Right lung (tissue), 2 donors: ENCODE measurements at regions not wholly inside any gene's neighbourhood (a gene's known extent, or its start where the extent isn't known, plus 50 kb on each side); places are given as distances from the start of the nearest gene placed in this dataset.

ENCODE experiments used
- DNase-seq, 2 donors: peaks; one replicate each; pipeline ENCODE4 v3.0.0-alpha.2; 2013

DNA sequence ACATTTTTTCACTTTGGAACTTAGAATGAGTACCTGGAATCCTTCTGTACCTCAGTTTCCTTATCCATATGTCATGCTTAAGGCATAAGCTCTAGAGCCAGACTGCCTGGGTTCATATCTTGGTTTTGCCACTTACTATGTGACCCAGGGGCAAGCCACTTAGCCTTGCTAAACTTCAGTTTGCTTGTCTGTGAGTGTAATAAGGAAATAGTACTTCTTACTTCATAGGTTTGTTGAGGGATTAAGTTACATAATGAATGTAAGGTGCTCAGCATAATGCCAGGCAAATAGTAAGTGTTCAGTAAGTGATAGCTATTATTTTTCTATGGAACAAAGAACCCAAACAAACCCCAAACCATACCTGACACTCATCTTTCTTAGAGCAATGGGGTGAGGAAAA is 225.1 kb downstream of the BCAT1 start:
- no peak for DNase-seq

DNA sequence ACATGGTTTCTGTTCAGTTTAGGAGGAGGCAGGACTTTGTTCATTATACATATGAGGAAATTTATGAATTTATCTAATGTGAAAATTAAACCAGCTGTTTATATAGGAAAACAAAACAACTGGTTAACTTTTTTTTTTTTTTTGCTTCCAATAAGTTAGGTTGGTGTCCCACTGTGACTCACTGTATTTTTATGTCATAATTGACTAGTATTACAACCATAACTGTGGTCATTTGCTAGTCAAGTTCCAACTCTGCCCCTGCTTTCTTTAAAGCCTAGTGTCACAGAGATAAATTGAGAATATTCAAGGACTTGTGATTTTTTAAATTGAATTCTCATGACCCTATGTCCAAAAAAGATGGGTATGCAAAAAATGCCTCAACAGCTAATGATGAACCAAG is 227.7 kb downstream of the BCAT1 start:
- DNase-seq, result no peak

DNA sequence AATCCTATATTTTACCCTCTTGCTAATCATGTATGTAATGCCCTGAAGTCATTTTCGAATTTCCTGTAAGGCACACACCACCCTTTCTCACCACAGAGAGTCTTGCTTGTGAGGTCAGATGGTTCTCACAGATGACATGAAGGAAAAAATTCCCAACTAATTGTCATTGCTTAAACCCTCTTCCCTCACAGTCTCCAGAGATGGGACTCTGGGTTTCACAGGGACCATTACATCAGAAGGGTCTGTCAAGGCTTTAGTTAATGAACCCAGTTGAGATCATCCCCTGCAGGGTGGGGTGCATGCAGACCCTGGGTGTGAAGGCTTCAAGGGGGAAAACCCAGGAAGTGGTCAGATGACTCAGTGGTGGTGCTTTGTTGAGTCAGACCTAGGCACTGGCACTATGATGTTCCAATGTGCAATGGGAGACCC is 229.6 kb downstream of the BCAT1 start:
- DNase-seq, result no peak

DNA sequence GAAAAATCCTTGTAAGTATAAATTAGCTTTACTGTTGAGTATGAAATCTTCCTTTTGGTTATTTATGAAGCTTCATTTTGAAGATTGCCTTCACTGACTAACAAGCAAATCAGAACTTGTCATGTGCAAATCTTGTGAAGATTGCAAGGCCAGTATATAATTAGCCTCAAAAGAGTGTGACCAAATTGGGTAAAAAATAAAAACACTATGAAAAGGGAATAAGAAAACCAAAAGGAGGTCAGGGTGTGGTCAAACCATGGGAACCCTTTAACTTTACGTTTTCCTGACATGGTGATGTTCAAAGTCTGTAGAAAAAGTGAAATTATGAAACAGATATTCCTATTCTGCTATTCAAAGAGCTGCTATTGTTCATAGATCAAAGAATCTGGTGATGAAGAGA is 230.3 kb downstream of the BCAT1 start:
- no peak for DNase-seq

DNA sequence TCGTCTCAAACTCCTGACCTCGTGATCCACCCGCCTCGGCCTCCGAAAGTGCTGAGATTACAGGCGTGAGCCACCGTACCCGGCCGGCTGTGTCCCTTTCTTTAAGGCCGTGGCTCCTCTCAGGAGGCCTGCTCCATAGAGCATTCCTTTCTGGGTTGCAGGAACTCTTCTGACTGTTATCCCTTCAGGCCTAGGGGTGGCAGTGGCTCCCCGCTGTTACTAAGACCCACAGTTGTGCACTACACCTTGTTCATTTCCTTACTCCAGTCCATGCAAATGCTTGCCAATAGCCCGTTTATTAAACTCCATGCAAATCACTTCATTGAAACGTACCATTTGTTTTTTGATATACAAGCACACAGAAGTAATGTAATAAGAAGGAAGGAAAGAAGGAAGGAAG is 234.7 kb downstream of the BCAT1 start:
- DNase-seq, result no peak

DNA sequence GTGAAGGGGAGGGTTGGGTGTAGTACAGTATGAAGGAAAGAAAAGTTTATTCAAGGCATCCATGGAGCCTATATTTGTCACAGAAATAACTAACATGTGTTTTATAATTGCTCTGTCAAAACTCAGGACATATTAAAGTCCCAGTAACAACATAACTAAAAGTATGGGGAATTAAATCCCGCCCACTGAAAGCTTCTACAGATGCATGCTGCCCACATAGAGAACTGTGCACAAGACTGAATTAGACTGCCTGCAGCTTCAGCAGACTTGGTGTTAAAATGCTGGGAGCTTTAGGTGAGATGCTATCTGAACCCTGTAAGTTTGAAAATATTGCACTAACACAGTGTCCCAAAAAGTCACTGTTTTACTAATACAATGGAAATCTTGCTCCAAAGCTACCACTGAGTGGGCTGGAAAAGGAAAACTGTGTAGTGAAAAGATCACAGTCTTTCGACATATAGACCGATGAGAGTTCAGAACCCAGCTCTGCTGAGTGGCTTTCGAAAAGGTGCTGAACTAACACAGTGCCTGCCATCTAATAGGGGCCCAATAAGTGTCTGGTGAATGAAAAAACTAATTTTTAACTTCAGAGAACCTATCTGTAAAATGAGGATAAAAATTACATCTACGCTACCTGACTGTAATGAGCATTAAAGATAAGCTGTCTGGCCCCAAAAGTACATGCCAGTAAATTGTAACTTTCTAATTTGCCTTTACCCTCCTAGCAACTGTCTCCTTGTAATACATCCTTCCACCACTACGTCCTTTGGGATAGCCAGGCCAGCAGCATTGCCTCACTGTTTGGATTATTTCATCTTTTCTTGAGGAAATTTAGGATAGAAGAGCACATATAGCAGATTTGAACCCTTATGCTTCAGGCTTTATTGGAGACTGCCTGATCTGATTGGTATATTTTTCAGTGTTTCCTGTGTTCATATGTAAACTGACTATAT is 237.6 kb downstream of the BCAT1 start:
- no peak for DNase-seq

DNA sequence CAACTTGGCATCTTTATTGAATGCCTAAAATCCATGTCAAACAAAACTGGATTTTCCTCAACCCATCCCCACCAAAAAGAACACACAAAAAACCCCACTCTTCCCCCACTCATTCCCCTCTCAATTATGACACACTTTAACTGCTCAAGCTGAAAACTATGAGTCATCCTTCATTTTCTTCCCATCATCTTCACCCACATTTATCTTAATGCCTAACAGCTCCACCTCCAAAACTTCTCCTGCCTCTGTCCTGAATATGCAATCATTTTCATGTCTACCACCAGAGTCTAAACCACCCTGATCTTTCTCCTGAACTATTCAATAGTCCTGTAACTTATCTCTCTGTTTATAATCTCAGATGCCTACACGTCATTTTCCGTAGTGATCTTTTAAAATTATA is 239.7 kb downstream of the BCAT1 start:
- DNase-seq, result no peak

DNA sequence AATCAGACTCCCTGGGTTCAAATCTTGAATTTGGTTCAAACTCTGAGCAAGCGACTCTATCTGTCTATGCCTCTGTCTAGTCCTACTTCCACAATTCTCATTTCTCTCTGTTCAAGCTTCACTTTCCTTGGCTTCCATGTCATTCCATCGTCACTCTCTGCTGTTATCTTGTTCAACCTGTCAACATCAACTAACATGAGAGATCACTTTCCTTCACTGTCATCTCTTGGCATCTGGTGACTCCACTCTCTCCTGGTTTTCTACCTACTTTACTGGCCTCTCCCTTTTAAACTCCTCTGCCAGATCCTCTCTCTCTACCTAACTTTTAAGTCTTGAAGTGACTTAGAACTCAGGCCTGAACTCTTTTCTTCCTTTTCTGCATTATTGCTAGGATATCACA is 240.2 kb downstream of the BCAT1 start:
- no peak for DNase-seq

DNA sequence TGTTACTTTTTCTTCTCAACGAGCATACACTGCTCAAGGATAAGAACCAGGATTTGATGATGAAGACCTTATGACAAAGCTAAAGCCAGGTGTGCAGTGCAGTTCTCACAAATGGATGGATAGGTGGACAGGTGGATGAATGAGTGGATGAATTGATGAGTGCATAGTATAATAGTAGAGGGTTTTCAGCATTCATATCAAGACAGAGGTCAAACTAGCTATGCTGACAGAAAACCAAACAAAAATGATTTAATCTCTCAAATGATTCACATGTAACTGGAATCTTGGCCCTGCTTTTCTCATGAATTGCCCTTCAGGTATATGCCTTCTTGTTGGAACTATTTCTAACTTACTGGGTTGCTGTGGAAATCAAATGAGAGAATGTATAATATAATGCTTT is 240.9 kb downstream of the BCAT1 start:
- DNase-seq, result no peak

DNA sequence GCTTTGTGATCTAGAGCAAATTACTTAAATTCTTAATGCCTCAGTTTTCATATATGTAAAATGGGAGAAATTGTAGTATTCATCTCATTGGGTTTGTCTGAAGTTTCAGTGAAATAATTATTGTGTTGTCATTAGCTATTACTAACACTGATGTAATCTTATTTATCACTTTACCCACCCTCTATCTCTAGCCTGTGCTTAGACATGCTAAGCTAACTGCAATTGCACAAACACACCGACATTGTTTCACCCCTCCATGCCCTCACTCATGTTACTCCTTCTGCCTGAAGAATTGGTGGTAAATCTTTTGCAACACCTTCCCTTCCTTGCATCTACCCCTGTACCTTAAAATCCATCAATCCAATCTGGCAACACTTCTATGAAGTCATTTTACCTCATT is 241.6 kb downstream of the BCAT1 start:
- no peak for DNase-seq

DNA sequence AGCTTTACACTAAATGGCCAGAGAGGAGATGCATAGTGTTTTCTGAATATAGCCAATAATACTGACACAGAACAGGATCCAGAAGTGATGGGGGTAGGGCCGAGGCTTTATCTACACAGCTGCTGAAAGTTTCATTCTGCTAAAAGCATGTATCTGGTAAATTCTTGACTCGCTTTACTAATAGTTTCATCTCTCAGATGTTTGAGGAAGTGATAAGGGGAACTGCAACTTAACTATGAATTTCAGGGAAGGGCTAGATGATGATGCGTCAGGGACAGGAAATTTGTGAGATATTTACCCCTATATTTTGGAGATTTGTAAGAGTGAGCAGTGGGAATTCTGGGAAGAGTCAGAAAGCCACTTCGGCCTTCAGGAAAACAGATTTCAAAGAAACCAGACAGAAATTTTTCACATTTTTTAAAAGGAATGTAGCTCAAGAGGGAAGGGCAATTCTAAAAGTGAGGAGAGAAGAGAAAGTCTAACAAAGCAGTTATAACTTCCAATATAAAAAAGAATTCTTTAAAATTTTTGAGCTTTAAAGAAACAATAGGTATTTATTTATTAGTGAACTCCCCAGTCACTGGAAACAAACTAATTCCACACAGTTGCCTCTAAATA is 243.1 kb downstream of the BCAT1 start:
- no peak for DNase-seq

DNA sequence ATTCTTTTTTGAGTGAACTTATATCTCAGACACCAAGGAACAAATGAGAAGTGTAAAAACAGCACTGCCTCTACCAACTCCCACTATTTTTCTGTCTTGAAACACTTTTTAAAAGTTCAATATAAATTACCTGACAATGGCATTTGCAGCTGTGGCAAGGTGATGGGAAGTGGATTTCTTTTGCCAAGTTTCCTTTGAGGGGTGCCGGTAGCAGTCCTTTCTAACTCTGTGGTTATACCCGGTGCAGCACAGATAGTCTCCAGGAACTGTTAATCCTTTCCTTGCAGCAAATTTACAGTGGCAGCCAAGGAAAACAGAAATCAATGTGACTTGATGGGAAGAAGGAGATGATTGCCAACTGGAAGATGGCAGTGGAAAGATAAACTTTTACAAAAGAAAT is 243.7 kb downstream of the BCAT1 start:
- no peak for DNase-seq

DNA sequence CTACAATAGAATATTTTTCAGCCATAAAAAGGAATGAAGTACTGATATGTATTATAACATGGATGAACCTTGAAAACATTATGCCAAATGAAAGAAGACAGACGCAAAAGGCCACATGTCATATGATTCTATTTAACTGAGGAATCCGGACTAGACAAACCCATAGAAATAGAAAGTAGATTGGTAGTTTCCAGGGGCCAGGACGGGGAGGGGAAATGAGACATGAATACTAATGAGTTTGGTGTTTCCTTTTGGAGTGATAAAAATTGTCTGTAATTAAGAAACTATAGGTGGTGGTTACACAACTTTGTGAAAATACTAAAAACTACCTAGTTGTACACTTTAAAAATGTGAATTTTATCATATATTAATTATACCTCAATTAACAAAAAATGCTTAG is 247.6 kb downstream of the BCAT1 start:
- no peak for DNase-seq

DNA sequence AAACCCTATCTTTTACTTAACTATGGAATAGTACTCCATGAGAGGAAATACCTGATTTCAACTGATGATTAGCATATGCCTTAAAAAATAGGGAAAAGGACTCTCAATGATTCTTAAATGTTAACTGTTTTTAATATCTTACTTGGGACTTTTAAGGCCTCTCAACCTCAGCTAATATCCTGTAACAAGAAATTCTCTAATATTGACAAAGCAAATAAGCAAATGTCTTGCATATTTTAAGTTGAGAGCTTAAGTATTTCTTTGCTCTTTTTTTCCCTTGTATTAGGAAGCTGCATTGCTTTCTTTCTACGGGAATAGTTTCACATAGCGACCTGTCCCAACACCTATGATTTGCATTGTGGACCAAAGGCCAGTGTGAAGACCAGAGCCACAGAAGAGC is 249.9 kb downstream of the BCAT1 start:
- no peak for DNase-seq

DNA sequence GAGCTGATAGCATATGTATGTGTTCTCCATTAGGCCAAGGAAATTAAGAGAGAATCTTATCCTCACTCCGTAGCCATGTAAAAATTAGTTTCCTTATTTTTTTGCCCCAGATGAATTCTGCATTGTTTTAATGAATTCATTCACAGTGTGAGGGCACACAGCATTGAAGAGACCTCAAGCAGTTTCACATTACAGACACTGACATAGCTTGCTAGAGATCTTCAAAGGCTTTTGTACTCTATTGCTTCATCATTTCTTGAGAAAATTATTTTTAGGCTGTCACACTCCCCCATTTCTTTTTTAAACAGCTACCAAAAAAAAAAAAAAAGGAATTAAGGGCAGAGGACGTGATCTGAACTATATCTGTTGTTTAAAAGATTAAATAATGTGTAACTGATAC is 251.1 kb downstream of the BCAT1 start:
- DNase-seq, result no peak

DNA sequence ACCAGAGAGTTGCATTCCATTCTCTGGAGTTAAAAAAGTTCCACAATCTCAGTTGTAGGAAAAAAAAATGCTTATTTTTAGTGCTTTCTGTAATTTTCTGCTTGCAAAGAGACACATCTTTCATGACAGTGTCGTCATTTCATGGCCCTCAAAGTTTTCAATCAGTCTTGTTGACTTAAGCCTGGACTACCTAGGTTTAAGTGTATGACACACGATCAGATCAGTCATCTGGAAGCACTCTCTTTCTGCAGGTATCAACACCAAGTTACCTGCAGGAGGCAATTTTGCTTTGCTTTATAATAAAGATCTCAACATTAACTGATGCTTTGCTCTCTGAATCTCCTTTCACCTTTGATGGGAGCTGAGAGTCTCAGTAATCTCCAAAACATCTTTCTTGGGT is 251.6 kb downstream of the BCAT1 start:
- no peak for DNase-seq

DNA sequence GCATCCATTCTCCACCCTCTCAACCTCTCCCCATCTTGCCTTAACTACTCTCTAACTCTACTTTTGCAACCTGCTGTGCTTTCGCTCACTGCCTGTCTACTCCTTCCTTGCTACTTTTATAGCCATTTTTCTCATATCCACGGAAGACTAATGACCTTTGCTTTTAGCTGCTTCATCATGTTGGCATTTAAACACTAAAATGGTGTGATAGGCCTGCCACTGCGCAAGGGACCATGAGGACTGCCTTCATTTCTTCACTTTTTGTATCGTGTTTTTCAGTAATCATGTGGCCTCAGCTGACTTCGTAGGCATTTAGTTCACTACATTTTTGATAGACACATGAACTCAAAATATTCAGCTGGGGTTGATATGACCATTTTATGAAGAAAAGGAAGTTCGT is 252.1 kb downstream of the BCAT1 start:
- no peak for DNase-seq

DNA sequence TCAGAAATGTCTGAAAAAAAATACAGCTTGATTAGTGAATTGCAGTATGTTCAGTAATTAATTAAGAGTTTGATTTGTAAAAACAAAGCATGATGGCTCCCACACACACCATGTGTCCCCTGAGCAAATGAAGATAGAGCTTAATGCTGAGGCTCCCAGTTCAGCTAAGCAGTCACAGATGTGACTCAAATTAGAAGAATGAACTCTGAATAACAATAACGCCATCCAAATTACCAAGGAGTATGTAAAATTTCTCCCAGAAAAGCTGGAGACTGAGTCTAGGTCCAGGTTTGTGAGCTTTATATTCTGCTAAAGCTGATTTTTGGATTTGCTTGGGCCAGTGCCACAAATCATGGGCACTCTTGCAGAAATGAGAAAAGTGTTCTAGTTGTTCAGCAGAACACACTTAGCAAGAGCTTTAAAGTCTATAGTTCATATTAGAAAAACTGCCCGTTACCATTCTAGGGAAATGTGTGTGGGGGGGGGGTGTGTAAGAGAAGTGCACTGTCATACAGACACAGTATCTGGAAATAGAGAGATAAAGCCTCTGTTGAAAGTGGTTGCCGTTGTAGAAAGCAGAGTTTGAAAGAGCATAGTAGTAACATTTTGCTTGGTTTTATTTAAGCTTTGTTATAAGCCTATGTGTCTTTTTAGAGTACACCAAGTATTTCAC is 253.1 kb downstream of the BCAT1 start:
- no peak for DNase-seq

DNA sequence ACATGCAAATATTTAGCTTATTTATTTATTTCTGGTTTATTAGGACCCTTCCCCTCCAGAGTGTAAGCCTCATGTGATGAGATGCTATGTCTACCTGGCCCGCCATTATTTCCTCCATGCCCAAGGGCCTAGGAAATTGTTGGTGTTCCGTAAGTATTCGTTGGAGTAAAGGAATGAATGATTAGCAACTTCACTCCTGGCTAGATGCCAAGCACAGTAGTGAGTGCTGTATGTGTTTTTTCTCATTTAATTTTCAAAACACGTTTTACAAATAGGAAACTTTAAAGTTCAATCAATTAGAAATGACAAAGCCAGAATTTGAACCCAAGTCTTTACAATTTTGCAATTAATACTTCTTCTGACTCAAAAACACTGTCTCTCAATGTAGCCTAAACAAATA is 253.8 kb downstream of the BCAT1 start:
- DNase-seq, result no peak

DNA sequence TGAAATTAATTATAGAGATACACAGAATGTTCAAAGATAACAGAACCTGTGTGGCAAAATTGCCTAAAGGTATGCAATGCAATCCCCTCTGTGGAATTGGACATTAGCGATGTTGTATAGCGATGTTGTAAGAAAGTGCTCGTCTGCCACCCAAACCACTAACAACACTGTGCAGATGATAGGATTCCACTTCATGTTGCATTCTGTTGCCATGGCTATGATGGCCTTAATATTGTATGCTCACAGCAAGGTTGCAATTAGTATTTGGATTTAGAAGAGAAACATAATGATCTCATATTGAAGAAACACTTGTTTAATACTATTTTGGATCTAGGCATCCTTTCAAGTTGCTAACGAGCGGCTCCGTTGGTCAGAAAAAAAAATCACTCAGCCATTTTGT is 260.3 kb downstream of the BCAT1 start:
- no peak for DNase-seq

DNA sequence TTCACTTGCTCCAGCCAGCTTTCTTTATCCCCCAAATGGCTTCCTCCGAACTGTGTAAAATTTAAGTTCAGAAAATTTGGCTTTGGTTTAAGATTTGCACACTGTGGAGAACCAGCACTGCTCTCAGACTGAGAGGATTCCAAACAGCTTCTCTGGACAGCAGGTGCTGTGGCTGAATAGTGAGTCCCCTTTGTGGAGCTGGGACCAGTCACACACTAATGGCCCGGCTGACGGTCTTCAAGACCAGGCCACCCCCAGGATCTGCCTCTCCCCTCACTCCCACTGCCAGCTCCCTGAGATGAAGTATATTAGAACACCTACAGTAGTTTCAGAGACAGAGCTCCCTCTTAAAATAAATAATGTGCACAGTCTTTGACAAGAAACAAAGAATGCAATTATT is 267.3 kb downstream of the BCAT1 start:
- no peak for DNase-seq

DNA sequence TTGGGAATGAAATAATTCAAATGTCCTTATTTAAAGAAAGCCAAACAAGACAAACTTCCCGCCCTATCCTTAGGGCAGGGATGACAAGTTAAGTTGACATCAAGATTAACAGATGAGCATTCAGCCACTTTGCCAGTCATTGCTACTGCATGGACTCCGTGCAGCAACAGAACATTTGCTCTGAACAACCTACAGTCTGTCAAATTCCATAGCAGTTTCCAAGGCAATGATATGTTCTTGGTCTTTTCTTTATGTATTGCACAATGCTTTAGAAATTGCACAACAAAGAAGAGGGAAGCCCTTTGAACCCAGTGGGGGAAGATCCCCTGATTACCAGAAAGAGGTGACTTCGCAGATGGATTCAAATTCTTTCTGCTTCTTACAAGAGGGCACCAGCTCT is 269.8 kb downstream of the BCAT1 start:
- DNase-seq, result peak; percentile 35 to 38

DNA sequence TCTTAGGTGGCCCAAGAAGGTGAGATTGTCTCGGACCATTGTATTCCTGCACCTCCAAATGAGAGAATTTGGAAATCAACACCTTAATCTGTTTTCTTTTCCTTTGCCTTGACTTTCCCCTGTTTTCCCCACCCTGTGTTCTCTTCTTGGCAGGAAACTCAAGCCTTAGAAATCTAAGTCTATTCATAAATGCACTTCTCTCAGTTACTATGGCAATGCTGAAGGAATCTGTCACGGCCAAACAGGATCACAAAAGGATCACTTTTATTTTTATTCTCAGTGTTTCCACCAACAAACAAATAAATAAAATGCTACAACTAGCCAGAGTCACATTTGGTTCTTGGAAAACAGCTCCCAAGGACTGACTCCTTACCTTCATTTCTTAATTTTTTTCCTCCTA is 270.5 kb downstream of the BCAT1 start:
- DNase-seq, result no peak
